Lower leg skin (tissue), 4 donors: ENCODE measurements at regions not wholly inside any gene's neighbourhood (a gene's known extent, or its start where the extent isn't known, plus 50 kb on each side); places are given as distances from the start of the nearest gene placed in this dataset.
"Not testable (repeated sequence)": the region's sequence is repeated elsewhere in the genome, so short reads cannot be mapped to it uniquely, and the experiment has no call there.

Source experiments
- DNase-seq, 2 donors: peaks; one replicate each; pipeline ENCODE4 v3.0.0-alpha.2; 2019; ENCODE audit warnings: low spot score in 2 of 2
- H3K4me3 ChIP-seq: fragments of 200-600 bp; sonication (generic); 2 replicates; pipeline ENCODE4 v1.5.1; 2017; ENCODE audit warnings: mild to moderate bottlenecking, low read depth; ENCODE audit not compliant: poor library complexity, severe bottlenecking
- POLR2A ChIP-seq, 2 donors: fragments of 450-650 bp; IDR thresholded peaks; one replicate each; pipeline ENCODE4 v1.6.1; 2016 to 2017; ENCODE audit warnings: antibody characterized with exemption in 2 of 2, mild to moderate bottlenecking in 1 of 2, moderate library complexity in 1 of 2
- WGBS, 2 donors: methylation state at CpG; one replicate each; pipeline ENCODE4 v1.1.5; 2018; 5-methylcytosine and 5-hydroxymethylcytosine counted together
- intact Hi-C: fragments of 100-400 bp; cut with DNase I; formaldehyde crosslinking; loops from one replicate; pipeline ENCODE4 v1.15.0; 2023; ENCODE audit warnings: low total_unique reads
- TF ChIP-seq, protein P1 (sequence below), 3 donors: fragments of 450-650 bp; IDR thresholded peaks; one replicate each; pipeline ENCODE4 v1.5.1; 2016; ENCODE audit warnings: antibody characterized with exemption in 3 of 3, mild to moderate bottlenecking in 3 of 3, moderate library complexity in 2 of 3

DNA sequence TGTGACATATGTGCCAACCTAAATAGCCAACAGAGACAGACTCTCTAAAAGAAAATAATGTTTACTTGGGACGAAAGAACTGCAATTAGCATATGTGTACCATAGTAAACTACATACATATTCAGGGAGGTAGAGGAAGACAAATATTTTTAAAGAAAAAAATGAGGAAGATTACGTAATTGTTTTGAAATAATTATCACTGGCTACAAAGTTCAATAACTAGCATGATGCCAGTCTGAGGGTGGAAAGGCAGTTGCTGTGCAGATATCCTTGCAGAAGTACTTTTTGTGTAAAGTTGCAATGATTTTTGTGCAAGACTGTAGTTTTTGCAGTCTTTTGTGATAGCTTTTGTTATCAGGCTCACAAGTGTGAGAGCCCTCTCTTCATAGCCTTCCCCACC, 103.3 kb upstream of the ANO5 start:
- intact Hi-C loops = no loop called here
- DNase-seq = no peak
- 80 to 89% methylated on average over 2 of the region's 2 CpGs for WGBS, 2 donors
- TF ChIP-seq, protein P1, sequence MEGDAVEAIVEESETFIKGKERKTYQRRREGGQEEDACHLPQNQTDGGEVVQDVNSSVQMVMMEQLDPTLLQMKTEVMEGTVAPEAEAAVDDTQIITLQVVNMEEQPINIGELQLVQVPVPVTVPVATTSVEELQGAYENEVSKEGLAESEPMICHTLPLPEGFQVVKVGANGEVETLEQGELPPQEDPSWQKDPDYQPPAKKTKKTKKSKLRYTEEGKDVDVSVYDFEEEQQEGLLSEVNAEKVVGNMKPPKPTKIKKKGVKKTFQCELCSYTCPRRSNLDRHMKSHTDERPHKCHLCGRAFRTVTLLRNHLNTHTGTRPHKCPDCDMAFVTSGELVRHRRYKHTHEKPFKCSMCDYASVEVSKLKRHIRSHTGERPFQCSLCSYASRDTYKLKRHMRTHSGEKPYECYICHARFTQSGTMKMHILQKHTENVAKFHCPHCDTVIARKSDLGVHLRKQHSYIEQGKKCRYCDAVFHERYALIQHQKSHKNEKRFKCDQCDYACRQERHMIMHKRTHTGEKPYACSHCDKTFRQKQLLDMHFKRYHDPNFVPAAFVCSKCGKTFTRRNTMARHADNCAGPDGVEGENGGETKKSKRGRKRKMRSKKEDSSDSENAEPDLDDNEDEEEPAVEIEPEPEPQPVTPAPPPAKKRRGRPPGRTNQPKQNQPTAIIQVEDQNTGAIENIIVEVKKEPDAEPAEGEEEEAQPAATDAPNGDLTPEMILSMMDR (IDR thresholded peaks at IDR 0.05) = no peak
- no peak for TF ChIP-seq POLR2A (IDR thresholded peaks at IDR 0.05)
- no peak overlapping the region for H3K4me3 ChIP-seq

DNA sequence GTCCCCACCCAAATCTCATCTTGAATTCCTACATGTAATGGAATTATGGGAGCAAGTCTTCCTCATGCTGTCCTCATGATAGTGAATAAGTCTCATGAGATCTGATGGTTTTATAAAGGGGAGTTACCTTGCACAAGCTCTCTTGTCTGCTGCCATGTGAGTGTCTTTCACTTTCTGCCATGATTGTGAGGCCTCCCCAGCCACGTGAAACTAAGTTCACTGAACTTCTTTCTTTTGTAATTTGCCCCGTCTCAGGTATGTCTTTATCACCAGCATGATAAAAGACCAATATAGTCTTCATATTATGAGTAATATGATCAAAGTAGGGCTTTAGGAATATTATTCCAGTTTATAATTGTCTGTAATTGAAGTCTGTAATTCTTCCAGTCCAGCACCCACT, 86.3 kb upstream of the ANO5 start:
- TF ChIP-seq POLR2A (IDR thresholded peaks at IDR 0.05) = no peak
- TF ChIP-seq, protein P1 (IDR thresholded peaks at IDR 0.05) = no peak
- H3K4me3 ChIP-seq = no peak overlapping the region
- no peak for DNase-seq
- WGBS, 2 donors = 56 to 62% methylated on average over 2 of the region's 2 CpGs
- intact Hi-C loops = no loop called here

DNA sequence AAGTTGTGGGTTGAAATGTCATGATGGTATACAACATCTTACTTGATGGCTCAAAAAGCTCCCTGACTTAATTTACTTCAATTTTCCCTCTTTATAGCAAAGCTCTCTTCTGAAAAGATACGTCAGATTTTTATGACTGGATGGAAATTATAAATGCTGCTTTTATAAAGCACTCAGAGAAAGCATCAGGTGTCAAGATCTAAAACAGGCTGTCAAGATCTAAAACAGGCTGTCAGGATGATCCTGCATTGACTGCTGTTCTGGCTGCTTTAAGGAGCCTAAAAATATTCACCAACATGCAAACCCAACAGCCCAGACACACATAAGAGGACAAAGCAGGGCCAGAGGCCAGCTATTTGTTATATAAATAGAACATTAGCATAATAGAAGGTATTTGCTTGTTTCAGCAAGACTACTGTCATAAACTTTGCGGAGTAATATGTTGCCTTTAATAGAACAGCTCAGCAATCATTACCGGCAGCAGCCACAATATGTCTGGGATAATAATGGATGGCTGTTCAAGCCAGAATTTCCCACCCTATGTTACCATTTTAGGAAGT, 77.3 kb upstream of the ANO5 start:
- no peak overlapping the region for H3K4me3 ChIP-seq
- intact Hi-C loops = no loop called here
- no peak for DNase-seq
- TF ChIP-seq, protein P1 (IDR thresholded peaks at IDR 0.05) = no peak
- no peak for TF ChIP-seq POLR2A (IDR thresholded peaks at IDR 0.05)
- 47 to 50% methylated on average over 3 of the region's 3 CpGs for WGBS, 2 donors

DNA sequence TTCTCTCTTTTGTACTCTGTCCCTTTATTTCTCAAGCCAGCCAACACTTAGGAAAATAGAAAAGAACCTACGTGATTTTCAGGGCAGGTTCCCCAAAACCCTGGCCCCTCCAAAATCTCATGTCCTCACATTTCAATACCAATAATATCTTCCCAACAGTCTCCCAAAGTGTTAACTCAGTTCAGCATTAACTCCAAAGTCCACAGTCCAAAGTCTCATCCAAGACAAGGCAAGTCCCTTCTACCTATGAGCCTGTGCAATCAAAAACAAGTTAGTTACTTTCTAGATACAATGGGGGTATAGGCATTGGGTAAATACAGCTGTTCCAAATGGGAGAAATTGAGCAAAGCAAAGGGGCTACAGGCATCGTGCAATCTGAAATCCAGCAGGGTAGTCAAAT, 64.9 kb upstream of the ANO5 start:
- intact Hi-C loops = not testable (repeated sequence)

DNA sequence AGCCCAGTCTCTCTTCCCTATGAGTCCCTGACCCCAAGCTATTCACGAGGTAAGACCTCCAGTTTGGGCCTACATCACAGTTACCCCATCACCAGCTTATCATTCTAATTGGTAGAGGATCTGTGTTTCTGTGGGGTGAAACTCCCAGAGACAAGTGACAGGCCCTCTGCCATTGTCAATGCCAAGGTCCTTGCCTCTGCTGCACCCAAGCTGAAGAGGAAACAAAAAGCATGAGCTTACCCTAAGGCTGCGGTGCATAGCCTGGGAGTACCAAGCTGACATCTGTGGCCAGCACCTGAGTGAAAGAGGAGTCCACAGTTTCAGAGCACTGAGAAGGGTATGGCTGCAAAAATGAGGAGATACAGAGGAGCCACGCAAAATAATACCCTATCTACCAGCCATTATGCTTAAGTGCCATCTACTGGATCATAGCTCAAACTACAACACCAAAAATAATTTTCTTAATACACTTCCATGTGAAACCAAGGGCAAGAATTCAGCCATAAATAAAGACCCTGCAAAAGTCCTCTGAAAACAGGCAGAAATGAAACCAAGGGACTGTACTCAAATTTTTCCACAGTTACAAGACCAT, 62.3 kb upstream of the ANO5 start:
- no peak for DNase-seq
- no peak overlapping the region for H3K4me3 ChIP-seq
- intact Hi-C loops = no loop called here
- TF ChIP-seq, protein P1 (IDR thresholded peaks at IDR 0.05) = no peak
- TF ChIP-seq POLR2A (IDR thresholded peaks at IDR 0.05) = no peak
- 42 to 45% methylated on average over 3 of the region's 3 CpGs for WGBS, 2 donors

More for the DNA sequence above, 64.9 kb upstream of the ANO5 start:
- DNase-seq, H3K4me3 ChIP-seq: not testable (repeated sequence)
- 79 to 90% methylated on average over 2 of the region's 2 CpGs for WGBS, 2 donors

DNA sequence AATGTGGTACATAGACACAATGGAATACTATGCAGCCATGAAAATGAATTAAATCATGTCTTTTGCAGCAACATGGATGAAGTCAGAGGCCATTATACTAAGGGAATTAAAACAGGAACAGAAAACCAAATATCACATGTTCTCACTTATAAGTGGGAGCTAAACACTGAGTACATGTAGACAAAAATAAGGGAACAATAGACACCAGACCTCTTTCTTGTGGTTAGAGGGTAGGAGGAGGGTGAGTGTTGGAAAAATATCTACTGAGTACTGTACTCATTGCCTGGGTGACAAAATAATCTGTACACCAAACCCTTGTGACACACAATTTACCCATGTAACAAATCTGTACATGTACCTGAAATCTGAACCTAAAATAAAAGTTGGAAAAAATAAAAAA, 59.1 kb upstream of the ANO5 start:
- DNase-seq = no peak
- intact Hi-C loops = no loop called here
- no peak overlapping the region for H3K4me3 ChIP-seq
- TF ChIP-seq, protein P1 (IDR thresholded peaks at IDR 0.05) = no peak
- TF ChIP-seq POLR2A (IDR thresholded peaks at IDR 0.05) = no peak
